ENCODE measurements at regions not wholly inside any gene's neighbourhood (a gene's known extent, or its start where the extent isn't known, plus 50 kb on each side); places are given as distances from the start of the nearest gene placed in this dataset.

DNA sequence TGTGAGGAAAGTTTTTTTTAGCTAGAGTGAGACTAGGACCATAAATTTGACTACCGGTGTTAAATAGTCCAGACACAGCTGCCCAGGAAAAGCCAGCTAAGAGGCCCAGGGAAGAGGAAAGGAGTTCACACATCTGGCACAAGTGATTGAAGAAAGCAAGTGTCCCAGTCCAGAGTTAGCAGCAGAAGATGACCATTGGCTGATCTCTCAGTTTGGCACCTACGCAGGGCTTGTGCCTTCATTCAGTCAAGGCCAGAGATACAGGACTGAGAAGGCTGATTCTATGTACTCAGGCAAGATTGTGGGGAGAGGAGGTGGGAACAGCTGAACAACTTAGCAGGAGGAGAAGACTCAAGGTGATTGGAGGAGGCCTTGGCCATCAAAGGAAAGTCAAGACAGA is 575.0 kb upstream of the KLF12 start (continued):
- TF ChIP-seq, protein P1, sequence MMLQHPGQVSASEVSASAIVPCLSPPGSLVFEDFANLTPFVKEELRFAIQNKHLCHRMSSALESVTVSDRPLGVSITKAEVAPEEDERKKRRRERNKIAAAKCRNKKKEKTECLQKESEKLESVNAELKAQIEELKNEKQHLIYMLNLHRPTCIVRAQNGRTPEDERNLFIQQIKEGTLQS (IDR thresholded peaks at IDR 0.05) = no peak
- TF ChIP-seq, protein P1 (CRISPR knock-in tag; conservative IDR thresholded peaks at IDR 0.05) = no peak
- no peak for TF ChIP-seq GTF2A2 (tag; IDR thresholded peaks at IDR 0.05)
- no peak for TF ChIP-seq MAFK (IDR thresholded peaks at IDR 0.05; ENCODE audit: low read length)
- TF ChIP-seq, protein P2, sequence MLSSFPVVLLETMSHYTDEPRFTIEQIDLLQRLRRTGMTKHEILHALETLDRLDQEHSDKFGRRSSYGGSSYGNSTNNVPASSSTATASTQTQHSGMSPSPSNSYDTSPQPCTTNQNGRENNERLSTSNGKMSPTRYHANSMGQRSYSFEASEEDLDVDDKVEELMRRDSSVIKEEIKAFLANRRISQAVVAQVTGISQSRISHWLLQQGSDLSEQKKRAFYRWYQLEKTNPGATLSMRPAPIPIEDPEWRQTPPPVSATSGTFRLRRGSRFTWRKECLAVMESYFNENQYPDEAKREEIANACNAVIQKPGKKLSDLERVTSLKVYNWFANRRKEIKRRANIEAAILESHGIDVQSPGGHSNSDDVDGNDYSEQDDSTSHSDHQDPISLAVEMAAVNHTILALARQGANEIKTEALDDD (IDR thresholded peaks at IDR 0.05) = no peak
- TF ChIP-seq FOSL1 (tag; conservative IDR thresholded peaks at IDR 0.05) = no peak
- TF ChIP-seq JUN (IDR thresholded peaks at IDR 0.05; ENCODE audit: borderline replicate concordance, low read depth, low read length) = no peak
- TF ChIP-seq JUN (CRISPR knock-in tag; IDR thresholded peaks at IDR 0.05; ENCODE audit: borderline replicate concordance) = no peak
- no peak for TF ChIP-seq ILF3 (IDR thresholded peaks at IDR 0.05; ENCODE audit: borderline replicate concordance)
- no peak for TF ChIP-seq CCNT2 (IDR thresholded peaks at IDR 0.05; ENCODE audit: borderline replicate concordance, extremely low read depth, insufficient read length, low read depth, low read length)

DNA sequence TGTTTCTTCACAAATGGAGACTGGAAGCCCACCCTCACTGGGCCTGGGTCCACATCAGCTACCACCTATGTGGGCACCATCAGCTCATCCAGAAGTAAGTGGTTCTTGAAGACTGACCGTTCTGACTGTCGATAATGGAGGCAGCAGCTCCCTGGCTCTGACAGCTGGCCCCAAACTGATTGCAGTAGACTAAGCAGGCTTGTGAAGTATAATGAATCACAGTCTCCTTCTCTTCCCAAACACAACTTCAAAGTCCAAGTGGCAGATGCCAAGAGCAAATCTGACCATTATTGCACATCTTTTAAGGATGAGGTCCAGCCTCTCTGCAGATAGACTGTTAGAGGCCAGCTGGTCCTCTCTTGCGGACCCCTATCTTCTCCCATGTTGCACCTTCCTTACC is 574.4 kb upstream of the KLF12 start:
- in situ Hi-C loops (cut with MboI) (no loop called here), intact Hi-C loops (cut with micrococcal nuclease) (no loop called here)
- Histone ChIP-seq H2AFZ (ENCODE audit: low read depth, low read length) (no peak overlapping the region), H3K9ac (ENCODE audit: insufficient read depth in 1 of 2, low read depth in 2 of 2, low read length in 2 of 2) (no peak overlapping the region), H3K27me3 (ENCODE audit: control insufficient read depth in 2 of 2, insufficient read depth in 2 of 2, low read length in 2 of 2) (no peaks in the 10 kb centered on the region), H3K27ac (ENCODE audit: extremely low read depth, low read depth, low read length) (no peak overlapping the region), H3K4me3 (no peak overlapping the region), H3K36me3 (ENCODE audit: control insufficient read depth, insufficient read depth, low read length) (no peaks in the 10 kb centered on the region), H3K79me2 (ENCODE audit: control insufficient read depth, insufficient read depth, low read length) (no peaks in the 10 kb centered on the region), H3K4me2 (ENCODE audit: insufficient read depth, low read length) (no peak overlapping the region), H3K4me1 (replicated peaks in 1 of 2; ENCODE audit: control insufficient read depth in 2 of 2, insufficient read depth in 2 of 2, low read length in 2 of 2) (no peaks in the 10 kb centered on the region), H3K9me3 (replicated peaks; ENCODE audit: control insufficient read depth, insufficient read depth, low read depth, low read length) (no peaks in the 10 kb centered on the region), H4K20me1 (replicated peaks; ENCODE audit: control insufficient read depth, insufficient read depth, low read length) (no peaks in the 10 kb centered on the region), H3K9me1 (ENCODE audit: control insufficient read depth, insufficient read depth, low read length) (no peaks in the 10 kb centered on the region)
- TF ChIP-seq, protein P3, sequence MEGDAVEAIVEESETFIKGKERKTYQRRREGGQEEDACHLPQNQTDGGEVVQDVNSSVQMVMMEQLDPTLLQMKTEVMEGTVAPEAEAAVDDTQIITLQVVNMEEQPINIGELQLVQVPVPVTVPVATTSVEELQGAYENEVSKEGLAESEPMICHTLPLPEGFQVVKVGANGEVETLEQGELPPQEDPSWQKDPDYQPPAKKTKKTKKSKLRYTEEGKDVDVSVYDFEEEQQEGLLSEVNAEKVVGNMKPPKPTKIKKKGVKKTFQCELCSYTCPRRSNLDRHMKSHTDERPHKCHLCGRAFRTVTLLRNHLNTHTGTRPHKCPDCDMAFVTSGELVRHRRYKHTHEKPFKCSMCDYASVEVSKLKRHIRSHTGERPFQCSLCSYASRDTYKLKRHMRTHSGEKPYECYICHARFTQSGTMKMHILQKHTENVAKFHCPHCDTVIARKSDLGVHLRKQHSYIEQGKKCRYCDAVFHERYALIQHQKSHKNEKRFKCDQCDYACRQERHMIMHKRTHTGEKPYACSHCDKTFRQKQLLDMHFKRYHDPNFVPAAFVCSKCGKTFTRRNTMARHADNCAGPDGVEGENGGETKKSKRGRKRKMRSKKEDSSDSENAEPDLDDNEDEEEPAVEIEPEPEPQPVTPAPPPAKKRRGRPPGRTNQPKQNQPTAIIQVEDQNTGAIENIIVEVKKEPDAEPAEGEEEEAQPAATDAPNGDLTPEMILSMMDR (IDR thresholded peaks at IDR 0.05 in 2 of 3, conservative IDR thresholded peaks at IDR 0.05 in 1 of 3; ENCODE audit: insufficient read depth in 2 of 3, low read depth in 1 of 3, low read length in 3 of 3) = no peak
- TF ChIP-seq ETV1 (tag; conservative IDR thresholded peaks at IDR 0.05; ENCODE audit: low read depth) (no peak), RFX1 (IDR thresholded peaks at IDR 0.05) (no peak), MECOM (CRISPR knock-in tag; IDR thresholded peaks at IDR 0.05) (no peak)
- no peak for DNase-seq (ENCODE audit: extremely low read depth in 1 of 4, low spot score in 3 of 4)
- no peak for ATAC-seq
- ChIA-PET CTCF (ENCODE audit: low intra/inter-chr PET ratio) (no interaction called here), POLR2A (no interaction called here)
- BruUV-seq (replicated peaks) = no TSS peak
- 0% methylated on average over 3 of the region's 3 CpGs for WGBS (ENCODE audit: insufficient coverage, low coverage, missing lambda C conversion rate)
- FAIRE-seq = no peak

Data from K562 (cell line).